ENCODE measurements at regions not wholly inside any gene's neighbourhood (a gene's known extent, or its start where the extent isn't known, plus 50 kb on each side); places are given as distances from the start of the nearest gene placed in this dataset.

DNA sequence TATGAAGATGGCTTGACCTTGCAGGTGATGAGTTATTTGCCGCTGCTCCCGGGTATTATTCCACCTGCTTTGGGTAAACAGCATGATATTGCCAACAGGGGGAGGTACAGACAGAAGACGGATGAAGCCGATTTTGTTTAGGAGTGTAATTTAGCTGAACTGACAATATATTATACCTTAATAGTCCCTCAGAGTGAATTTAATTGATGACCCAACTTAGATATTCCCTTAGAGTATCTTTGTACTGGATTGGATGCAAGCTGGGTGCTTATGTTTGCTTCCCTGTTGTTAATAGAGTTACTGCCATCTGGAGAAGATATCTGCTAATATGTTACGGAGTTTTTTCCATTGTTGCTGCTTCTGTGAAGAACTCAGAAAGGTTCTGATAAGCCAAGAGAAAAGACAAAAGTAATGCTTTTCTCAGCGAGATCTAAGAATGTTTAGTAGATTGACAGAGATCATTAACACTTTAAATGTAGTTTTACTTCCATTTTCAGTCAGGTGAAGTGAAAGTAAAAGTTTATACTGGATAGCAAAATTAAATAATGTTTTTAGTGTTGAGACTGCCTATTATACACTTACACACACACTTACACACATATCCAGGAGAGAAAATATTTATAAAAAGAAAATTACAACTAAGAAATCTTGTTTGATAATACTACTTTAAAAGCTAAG, 2220.8 kb upstream of the PCDH20 start:
- TF ChIP-seq, protein P1, sequence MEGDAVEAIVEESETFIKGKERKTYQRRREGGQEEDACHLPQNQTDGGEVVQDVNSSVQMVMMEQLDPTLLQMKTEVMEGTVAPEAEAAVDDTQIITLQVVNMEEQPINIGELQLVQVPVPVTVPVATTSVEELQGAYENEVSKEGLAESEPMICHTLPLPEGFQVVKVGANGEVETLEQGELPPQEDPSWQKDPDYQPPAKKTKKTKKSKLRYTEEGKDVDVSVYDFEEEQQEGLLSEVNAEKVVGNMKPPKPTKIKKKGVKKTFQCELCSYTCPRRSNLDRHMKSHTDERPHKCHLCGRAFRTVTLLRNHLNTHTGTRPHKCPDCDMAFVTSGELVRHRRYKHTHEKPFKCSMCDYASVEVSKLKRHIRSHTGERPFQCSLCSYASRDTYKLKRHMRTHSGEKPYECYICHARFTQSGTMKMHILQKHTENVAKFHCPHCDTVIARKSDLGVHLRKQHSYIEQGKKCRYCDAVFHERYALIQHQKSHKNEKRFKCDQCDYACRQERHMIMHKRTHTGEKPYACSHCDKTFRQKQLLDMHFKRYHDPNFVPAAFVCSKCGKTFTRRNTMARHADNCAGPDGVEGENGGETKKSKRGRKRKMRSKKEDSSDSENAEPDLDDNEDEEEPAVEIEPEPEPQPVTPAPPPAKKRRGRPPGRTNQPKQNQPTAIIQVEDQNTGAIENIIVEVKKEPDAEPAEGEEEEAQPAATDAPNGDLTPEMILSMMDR (IDR thresholded peaks at IDR 0.05), result no peak
- no peak for TF ChIP-seq EP300 (IDR thresholded peaks at IDR 0.05)
